Caco-2 (cell line): ENCODE measurements at regions not wholly inside any gene's neighbourhood (a gene's known extent, or its start where the extent isn't known, plus 50 kb on each side); places are given as distances from the start of the nearest gene placed in this dataset.

Source experiments
- BruUV-seq: library from RNA; stranded (reverse); fragments of 400-500 nt; replicated peaks from 2 replicates; lab custom pipeline; 2021; lab: Mats Ljungman, UMichigan
- CTCF ChIA-PET: fragments of 300-600 bp; sonication (Branson Sonifier 250); formaldehyde crosslinking; loops from one replicate; lab custom pipeline; 2022; ENCODE audit warnings: antibody characterized with exemption; lab: Charles Lee
- POLR2A ChIA-PET: fragments of 300-600 bp; sonication (Branson Sonifier 250); formaldehyde crosslinking; loops from one replicate; lab custom pipeline; 2022; ENCODE audit warnings: antibody characterized with exemption; lab: Charles Lee
- DNase-seq, 2 experiments: peaks; one replicate each; pipeline versions ENCODE4 v3.0.0 to v3.0.0-alpha.2; 2020 to 2022
- H3K27me3 ChIP-seq: replicated peaks from 2 replicates; pipeline ENCODE4 v1.6.0; 2011; ENCODE audit warnings: low read length; ENCODE audit not compliant: control insufficient read depth, insufficient read depth
- H3K36me3 ChIP-seq: 2 replicates; pipeline ENCODE4 v1.5.1; 2011; ENCODE audit warnings: low read length; ENCODE audit not compliant: control insufficient read depth, insufficient read depth
- H3K4me1 ChIP-seq: fragments of 250-450 bp; sonication (Bioruptor Pico); 2 replicates; pipeline ENCODE4 v1.5.1; 2020; ENCODE audit warnings: mild to moderate bottlenecking
- H3K4me3 ChIP-seq: 2 replicates; pipeline ENCODE4 v1.5.1; 2011; ENCODE audit warnings: low read depth, mild to moderate bottlenecking, control low read depth, low read length
- H3K9me3 ChIP-seq: fragments of 250-450 bp; sonication (Bioruptor Pico); 2 replicates; pipeline ENCODE4 v1.5.1; 2020; ENCODE audit warnings: mild to moderate bottlenecking, moderate library complexity
- H3K27ac Mint-ChIP-seq: one replicate; pipeline ENCODE4 v1.8.0; 2022; ENCODE audit warnings: mixed read lengths; ENCODE audit not compliant: unreplicated experiment
- H3K27me3 Mint-ChIP-seq: one replicate; pipeline ENCODE4 v1.8.0; 2022; ENCODE audit warnings: mixed read lengths; ENCODE audit not compliant: insufficient read depth, unreplicated experiment
- H3K36me3 Mint-ChIP-seq: one replicate; pipeline ENCODE4 v1.8.0; 2022; ENCODE audit warnings: mild to moderate bottlenecking, mixed read lengths; ENCODE audit not compliant: insufficient read depth, unreplicated experiment
- H3K4me1 Mint-ChIP-seq: one replicate; pipeline ENCODE4 v1.8.0; 2022; ENCODE audit warnings: low read depth, mixed read lengths; ENCODE audit not compliant: unreplicated experiment
- H3K4me3 Mint-ChIP-seq: one replicate; pipeline ENCODE4 v1.8.0; 2022; ENCODE audit warnings: mild to moderate bottlenecking, moderate library complexity, mixed read lengths; ENCODE audit not compliant: unreplicated experiment
- H3K9me3 Mint-ChIP-seq: one replicate; pipeline ENCODE4 v1.8.0; 2022; ENCODE audit warnings: mixed read lengths; ENCODE audit not compliant: unreplicated experiment
- intact Hi-C: fragments of 100-400 bp; cut with micrococcal nuclease; formaldehyde crosslinking; loops from one replicate; pipeline ENCODE4 v1.10.0; 2022; ENCODE audit not compliant: unreplicated experiment
- TF ChIP-seq, protein P1 (sequence below), 2 experiments: fragments of 200-600 bp in 1 of 2; IDR thresholded peaks; 1 replicate in 1 of 2; 2 replicates in 1 of 2; pipeline versions ENCODE4 v1.5.1 to v1.8.0; 2011 to 2022; ENCODE audit warnings: antibody characterized with exemption in 1 of 2, control low read depth in 1 of 2, inconsistent platforms in 1 of 2, low read depth in 1 of 2, low read length in 1 of 2, mild to moderate bottlenecking in 1 of 2, moderate library complexity in 1 of 2; ENCODE audit not compliant: insufficient read depth in 1 of 2, severe bottlenecking in 1 of 2, unreplicated experiment in 1 of 2

DNA sequence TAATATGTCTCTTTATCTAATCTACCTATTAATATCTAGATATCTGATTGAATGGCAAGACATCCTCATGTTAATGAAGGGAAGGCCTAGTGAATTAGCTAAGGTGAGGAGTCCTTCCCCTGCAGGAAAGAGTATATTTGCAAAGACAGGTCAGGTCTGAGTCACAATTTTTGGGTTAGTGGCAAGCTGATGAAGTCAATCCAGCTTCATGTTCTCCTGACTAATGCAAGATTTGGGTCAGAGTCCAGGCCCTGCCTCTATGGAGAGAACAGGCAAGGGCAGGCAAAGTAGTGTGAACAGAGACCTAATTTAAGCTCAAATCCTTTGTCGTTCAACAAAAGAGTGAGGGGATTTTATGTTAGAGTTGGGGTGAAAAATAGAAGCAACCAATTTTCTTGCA is 496.7 kb downstream of the BMP2 start:
- no peaks in the 10 kb centered on the region for H3K36me3 ChIP-seq
- H3K27me3 ChIP-seq = no peaks in the 10 kb centered on the region
- H3K9me3 ChIP-seq = no peaks in the 10 kb centered on the region
- H3K27ac Mint-ChIP-seq = no peak overlapping the region
- BruUV-seq = no TSS peak
- no peak overlapping the region for H3K4me3 ChIP-seq
- no peaks in the 10 kb centered on the region for H3K36me3 Mint-ChIP-seq
- TF ChIP-seq, protein P1, sequence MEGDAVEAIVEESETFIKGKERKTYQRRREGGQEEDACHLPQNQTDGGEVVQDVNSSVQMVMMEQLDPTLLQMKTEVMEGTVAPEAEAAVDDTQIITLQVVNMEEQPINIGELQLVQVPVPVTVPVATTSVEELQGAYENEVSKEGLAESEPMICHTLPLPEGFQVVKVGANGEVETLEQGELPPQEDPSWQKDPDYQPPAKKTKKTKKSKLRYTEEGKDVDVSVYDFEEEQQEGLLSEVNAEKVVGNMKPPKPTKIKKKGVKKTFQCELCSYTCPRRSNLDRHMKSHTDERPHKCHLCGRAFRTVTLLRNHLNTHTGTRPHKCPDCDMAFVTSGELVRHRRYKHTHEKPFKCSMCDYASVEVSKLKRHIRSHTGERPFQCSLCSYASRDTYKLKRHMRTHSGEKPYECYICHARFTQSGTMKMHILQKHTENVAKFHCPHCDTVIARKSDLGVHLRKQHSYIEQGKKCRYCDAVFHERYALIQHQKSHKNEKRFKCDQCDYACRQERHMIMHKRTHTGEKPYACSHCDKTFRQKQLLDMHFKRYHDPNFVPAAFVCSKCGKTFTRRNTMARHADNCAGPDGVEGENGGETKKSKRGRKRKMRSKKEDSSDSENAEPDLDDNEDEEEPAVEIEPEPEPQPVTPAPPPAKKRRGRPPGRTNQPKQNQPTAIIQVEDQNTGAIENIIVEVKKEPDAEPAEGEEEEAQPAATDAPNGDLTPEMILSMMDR (IDR thresholded peaks at IDR 0.05; ENCODE audit: insufficient read depth in 1 of 2, low read depth in 1 of 2, low read length in 1 of 2, severe bottlenecking in 1 of 2, unreplicated experiment in 1 of 2) = no peak
- POLR2A ChIA-PET = no interaction called here
- H3K4me1 Mint-ChIP-seq = no peaks in the 10 kb centered on the region
- CTCF ChIA-PET = no interaction called here
- H3K27me3 Mint-ChIP-seq = no peaks in the 10 kb centered on the region
- H3K9me3 Mint-ChIP-seq = no peaks in the 10 kb centered on the region
- H3K4me3 Mint-ChIP-seq = no peak overlapping the region
- H3K4me1 ChIP-seq = no peaks in the 10 kb centered on the region
- intact Hi-C loops = no loop called here
- DNase-seq = no peak

DNA sequence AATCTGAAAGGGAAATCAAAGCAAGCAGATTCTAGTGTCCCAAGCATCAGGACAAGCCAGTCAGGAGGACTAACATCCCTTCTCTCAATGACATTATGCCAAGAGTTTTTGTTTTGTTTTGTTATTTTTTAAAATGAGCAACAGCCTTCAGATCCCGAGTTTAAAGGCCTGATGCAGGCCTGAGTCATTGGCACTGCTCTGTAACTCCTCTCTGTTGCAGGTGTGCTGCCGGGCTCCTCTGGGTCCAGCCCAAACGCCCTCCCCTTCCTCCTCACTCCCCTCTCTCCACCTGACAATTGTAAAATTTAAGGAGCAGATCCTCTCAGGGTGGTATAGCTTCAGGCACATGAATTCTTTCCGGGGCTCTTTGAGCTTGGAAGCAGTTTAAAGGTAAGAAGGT is 502.0 kb downstream of the BMP2 start:
- ChIA-PET CTCF (no interaction called here), POLR2A (no interaction called here)
- no peaks in the 10 kb centered on the region for H3K9me3 ChIP-seq
- H3K4me3 Mint-ChIP-seq = no peak overlapping the region
- no peaks in the 10 kb centered on the region for H3K36me3 ChIP-seq
- intact Hi-C loops = no loop called here
- no peak overlapping the region for H3K27ac Mint-ChIP-seq
- no peaks in the 10 kb centered on the region for H3K4me1 ChIP-seq
- H3K27me3 ChIP-seq = no peaks in the 10 kb centered on the region
- H3K4me3 ChIP-seq = no peak overlapping the region
- TF ChIP-seq, protein P1 (IDR thresholded peaks at IDR 0.05; ENCODE audit: insufficient read depth in 1 of 2, low read depth in 1 of 2, low read length in 1 of 2, severe bottlenecking in 1 of 2, unreplicated experiment in 1 of 2) = no peak
- no TSS peak for BruUV-seq
- no peaks in the 10 kb centered on the region for H3K36me3 Mint-ChIP-seq
- no peaks in the 10 kb centered on the region for H3K9me3 Mint-ChIP-seq
- H3K27me3 Mint-ChIP-seq = no peaks in the 10 kb centered on the region
- no peaks in the 10 kb centered on the region for H3K4me1 Mint-ChIP-seq
- DNase-seq = no peak

DNA sequence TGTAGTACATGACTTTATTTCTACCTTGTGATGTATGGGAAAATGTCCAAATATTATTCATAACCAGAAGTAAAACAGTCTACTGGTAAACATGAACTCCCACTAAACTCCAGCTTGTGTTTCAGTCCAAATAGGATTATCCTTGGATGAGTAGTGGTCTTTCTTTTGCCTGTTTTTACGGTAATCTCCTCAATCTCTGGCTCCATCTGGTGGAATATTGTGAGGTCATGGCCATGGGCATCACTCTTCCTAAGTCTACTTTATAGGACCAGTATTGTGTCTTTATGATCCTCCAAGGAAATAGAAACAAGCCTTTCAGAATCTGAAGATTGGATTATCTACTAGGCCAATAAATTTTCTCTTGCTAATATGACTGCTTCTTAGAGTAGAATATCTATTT is 505.0 kb downstream of the BMP2 start:
- Mint-ChIP-seq H3K27me3 (no peaks in the 10 kb centered on the region), H3K9me3 (no peaks in the 10 kb centered on the region), H3K36me3 (no peaks in the 10 kb centered on the region), H3K4me3 (no peak overlapping the region), H3K27ac (no peak overlapping the region), H3K4me1 (no peaks in the 10 kb centered on the region)
- CTCF ChIA-PET = interaction anchor here (1.0 to 1.4 kb wide), 2 partner anchors 158 to 160 kb away, joined by 3 to 7 read pairs; no protein-coding TSS in a partner anchor
- Histone ChIP-seq H3K4me3 (no peak overlapping the region), H3K36me3 (no peaks in the 10 kb centered on the region), H3K9me3 (no peaks in the 10 kb centered on the region), H3K4me1 (no peaks in the 10 kb centered on the region), H3K27me3 (no peaks in the 10 kb centered on the region)
- BruUV-seq = no TSS peak
- TF ChIP-seq, protein P1 (IDR thresholded peaks at IDR 0.05; ENCODE audit: insufficient read depth in 1 of 2, low read depth in 1 of 2, low read length in 1 of 2, severe bottlenecking in 1 of 2, unreplicated experiment in 1 of 2) = peak; percentile 47 to 69
- DNase-seq = peak in 1 of 2 experiments; percentile 38
- POLR2A ChIA-PET = no interaction called here
- intact Hi-C loops = loop anchor here (1.0 to 5.0 kb wide), 3 partner anchors 100 to 443 kb away; no protein-coding TSS in a partner anchor
